Thyroid gland (tissue), 4 donors: ENCODE measurements at regions not wholly inside any gene's neighbourhood (a gene's known extent, or its start where the extent isn't known, plus 50 kb on each side); places are given as distances from the start of the nearest gene placed in this dataset.

Experiments
- POLR2A ChIP-seq, 2 donors: fragments of 450-650 bp; IDR thresholded peaks; one replicate each; pipeline ENCODE4 v1.6.1; 2017; ENCODE audit warnings: antibody characterized with exemption in 2 of 2, mild to moderate bottlenecking in 2 of 2, moderate library complexity in 1 of 2
- TF ChIP-seq, protein P1 (sequence below), 6 experiments: fragments of 200-600 bp in 3 of 6; fragments of 450-650 bp in 3 of 6; sonication (generic) in 3 of 6; IDR thresholded peaks; one replicate each; pipeline ENCODE4 v1.5.1; 2016 to 2019; ENCODE audit warnings: antibody characterized with exemption in 6 of 6, mild to moderate bottlenecking in 2 of 6, inconsistent platforms in 1 of 6, moderate library complexity in 1 of 6

DNA sequence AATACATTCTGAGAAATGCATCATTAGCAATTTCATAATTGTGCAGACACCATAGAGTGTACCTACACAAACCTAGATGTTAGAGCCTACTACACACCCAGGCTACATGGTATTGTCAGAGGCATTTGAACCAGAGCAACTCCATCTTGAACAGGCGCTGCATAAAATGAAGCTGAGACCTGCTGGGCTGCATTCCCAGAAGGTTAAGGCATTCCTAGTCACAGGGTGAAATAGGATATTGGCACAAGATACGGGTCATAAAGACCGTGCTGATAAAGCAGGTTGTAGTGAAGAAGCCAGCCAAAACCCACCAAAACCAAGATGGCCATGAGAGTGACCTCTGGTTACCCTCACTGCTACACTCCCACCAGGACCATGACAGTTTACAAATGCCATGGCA, 116.4 kb downstream of the LARP7 start:
- no peak for TF ChIP-seq POLR2A (IDR thresholded peaks at IDR 0.05)
- TF ChIP-seq, protein P1, sequence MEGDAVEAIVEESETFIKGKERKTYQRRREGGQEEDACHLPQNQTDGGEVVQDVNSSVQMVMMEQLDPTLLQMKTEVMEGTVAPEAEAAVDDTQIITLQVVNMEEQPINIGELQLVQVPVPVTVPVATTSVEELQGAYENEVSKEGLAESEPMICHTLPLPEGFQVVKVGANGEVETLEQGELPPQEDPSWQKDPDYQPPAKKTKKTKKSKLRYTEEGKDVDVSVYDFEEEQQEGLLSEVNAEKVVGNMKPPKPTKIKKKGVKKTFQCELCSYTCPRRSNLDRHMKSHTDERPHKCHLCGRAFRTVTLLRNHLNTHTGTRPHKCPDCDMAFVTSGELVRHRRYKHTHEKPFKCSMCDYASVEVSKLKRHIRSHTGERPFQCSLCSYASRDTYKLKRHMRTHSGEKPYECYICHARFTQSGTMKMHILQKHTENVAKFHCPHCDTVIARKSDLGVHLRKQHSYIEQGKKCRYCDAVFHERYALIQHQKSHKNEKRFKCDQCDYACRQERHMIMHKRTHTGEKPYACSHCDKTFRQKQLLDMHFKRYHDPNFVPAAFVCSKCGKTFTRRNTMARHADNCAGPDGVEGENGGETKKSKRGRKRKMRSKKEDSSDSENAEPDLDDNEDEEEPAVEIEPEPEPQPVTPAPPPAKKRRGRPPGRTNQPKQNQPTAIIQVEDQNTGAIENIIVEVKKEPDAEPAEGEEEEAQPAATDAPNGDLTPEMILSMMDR (IDR thresholded peaks at IDR 0.05): no peak
